WTC11 (cell line): ENCODE measurements at regions not wholly inside any gene's neighbourhood (a gene's known extent, or its start where the extent isn't known, plus 50 kb on each side); places are given as distances from the start of the nearest gene placed in this dataset.

Experiments
- ATF1 ChIP-seq: sonication (generic); formaldehyde crosslinking; IDR thresholded peaks from 2 replicates; pipeline ENCODE4 v1.8.1; 2023; ENCODE audit warnings: mild to moderate bottlenecking, moderate library complexity, missing genetic modification reagents
- FOXK1 ChIP-seq: sonication (generic); formaldehyde crosslinking; IDR thresholded peaks from 2 replicates; pipeline ENCODE4 v1.8.0; 2022; ENCODE audit warnings: mild to moderate bottlenecking, moderate library complexity, missing genetic modification reagents
- MYBL2 ChIP-seq: sonication (generic); formaldehyde crosslinking; IDR thresholded peaks from 2 replicates; pipeline ENCODE4 v1.8.1; 2023; ENCODE audit warnings: mild to moderate bottlenecking, moderate library complexity, missing genetic modification reagents
- TCF7 ChIP-seq: sonication (generic); formaldehyde crosslinking; IDR thresholded peaks from 2 replicates; pipeline ENCODE4 v1.8.0; 2022; ENCODE audit warnings: mild to moderate bottlenecking, low read depth, missing genetic modification reagents, moderate library complexity
- ZNF121 ChIP-seq: sonication (generic); formaldehyde crosslinking; IDR thresholded peaks from 2 replicates; pipeline ENCODE4 v1.8.0; 2023; ENCODE audit warnings: missing genetic modification reagents
- ZNF138 ChIP-seq: sonication (generic); formaldehyde crosslinking; conservative IDR thresholded peaks from 2 replicates; pipeline ENCODE4 v1.8.1; 2022; ENCODE audit warnings: mild to moderate bottlenecking, moderate library complexity, missing genetic modification reagents
- TF ChIP-seq, protein P1 (sequence below): sonication (generic); formaldehyde crosslinking; conservative IDR thresholded peaks from 2 replicates; pipeline ENCODE4 v1.8.1; 2022; ENCODE audit warnings: mild to moderate bottlenecking, missing genetic modification reagents
- TF ChIP-seq, protein P2 (sequence below): fragments of 200-600 bp; IDR thresholded peaks from 2 replicates; pipeline ENCODE4 v1.8.0; 2022; ENCODE audit warnings: antibody characterized with exemption
- TF ChIP-seq, protein P3 (sequence below): sonication (generic); formaldehyde crosslinking; IDR thresholded peaks from 2 replicates; pipeline ENCODE4 v1.8.0; 2023; ENCODE audit warnings: mild to moderate bottlenecking, missing genetic modification reagents
- TF ChIP-seq, protein P4 (sequence below): sonication (generic); formaldehyde crosslinking; IDR thresholded peaks from 2 replicates; pipeline ENCODE4 v1.8.0; 2022; ENCODE audit warnings: mild to moderate bottlenecking, missing genetic modification reagents
- TF ChIP-seq, protein P5 (sequence below): sonication (generic); formaldehyde crosslinking; IDR thresholded peaks from 2 replicates; pipeline ENCODE4 v1.8.1; 2022; ENCODE audit warnings: mild to moderate bottlenecking, missing genetic modification reagents, moderate library complexity, borderline replicate concordance

DNA sequence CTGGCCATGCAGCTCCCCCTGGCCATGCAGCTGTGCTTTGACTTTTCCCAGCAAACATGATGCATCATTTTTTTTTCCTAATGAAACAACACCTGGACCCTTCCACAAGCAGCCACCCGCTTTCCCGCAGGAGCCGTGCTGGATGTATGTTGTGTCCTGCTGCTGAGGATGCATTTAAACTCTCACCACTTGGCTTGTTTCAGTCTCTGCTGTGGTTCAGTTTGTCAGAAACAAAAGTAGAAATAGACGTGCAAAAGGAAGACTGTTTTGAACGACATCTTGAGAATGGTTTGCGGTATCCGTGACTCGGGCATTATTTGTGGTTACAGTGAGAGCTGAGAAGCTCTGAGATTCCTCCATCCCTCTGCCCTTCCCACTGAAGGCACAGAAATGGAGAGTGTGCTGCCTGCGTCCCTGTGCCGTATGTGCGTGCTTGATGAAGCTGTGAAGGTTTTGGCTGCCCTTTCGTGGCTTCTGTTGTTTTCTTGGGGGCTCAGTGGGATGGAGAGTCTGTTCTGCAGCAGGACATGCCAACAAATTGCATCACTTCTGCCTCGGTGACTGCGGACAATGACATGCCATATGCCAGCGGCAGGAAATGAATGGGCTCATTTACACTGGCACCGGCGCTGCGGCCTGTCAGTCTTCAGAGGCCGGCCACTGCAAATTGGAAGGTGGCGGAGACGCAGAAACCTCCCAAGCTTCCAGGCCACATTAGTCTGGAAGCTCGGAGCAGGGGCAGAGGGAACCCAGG is 417.7 kb upstream of the SALL3 start:
- TF ChIP-seq, protein P1, sequence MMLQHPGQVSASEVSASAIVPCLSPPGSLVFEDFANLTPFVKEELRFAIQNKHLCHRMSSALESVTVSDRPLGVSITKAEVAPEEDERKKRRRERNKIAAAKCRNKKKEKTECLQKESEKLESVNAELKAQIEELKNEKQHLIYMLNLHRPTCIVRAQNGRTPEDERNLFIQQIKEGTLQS (CRISPR knock-in tag) = no peak
- TF ChIP-seq, protein P2, sequence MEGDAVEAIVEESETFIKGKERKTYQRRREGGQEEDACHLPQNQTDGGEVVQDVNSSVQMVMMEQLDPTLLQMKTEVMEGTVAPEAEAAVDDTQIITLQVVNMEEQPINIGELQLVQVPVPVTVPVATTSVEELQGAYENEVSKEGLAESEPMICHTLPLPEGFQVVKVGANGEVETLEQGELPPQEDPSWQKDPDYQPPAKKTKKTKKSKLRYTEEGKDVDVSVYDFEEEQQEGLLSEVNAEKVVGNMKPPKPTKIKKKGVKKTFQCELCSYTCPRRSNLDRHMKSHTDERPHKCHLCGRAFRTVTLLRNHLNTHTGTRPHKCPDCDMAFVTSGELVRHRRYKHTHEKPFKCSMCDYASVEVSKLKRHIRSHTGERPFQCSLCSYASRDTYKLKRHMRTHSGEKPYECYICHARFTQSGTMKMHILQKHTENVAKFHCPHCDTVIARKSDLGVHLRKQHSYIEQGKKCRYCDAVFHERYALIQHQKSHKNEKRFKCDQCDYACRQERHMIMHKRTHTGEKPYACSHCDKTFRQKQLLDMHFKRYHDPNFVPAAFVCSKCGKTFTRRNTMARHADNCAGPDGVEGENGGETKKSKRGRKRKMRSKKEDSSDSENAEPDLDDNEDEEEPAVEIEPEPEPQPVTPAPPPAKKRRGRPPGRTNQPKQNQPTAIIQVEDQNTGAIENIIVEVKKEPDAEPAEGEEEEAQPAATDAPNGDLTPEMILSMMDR = no peak
- TF ChIP-seq, protein P3, sequence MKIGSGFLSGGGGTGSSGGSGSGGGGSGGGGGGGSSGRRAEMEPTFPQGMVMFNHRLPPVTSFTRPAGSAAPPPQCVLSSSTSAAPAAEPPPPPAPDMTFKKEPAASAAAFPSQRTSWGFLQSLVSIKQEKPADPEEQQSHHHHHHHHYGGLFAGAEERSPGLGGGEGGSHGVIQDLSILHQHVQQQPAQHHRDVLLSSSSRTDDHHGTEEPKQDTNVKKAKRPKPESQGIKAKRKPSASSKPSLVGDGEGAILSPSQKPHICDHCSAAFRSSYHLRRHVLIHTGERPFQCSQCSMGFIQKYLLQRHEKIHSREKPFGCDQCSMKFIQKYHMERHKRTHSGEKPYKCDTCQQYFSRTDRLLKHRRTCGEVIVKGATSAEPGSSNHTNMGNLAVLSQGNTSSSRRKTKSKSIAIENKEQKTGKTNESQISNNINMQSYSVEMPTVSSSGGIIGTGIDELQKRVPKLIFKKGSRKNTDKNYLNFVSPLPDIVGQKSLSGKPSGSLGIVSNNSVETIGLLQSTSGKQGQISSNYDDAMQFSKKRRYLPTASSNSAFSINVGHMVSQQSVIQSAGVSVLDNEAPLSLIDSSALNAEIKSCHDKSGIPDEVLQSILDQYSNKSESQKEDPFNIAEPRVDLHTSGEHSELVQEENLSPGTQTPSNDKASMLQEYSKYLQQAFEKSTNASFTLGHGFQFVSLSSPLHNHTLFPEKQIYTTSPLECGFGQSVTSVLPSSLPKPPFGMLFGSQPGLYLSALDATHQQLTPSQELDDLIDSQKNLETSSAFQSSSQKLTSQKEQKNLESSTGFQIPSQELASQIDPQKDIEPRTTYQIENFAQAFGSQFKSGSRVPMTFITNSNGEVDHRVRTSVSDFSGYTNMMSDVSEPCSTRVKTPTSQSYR (CRISPR knock-in tag) = no peak
- TF ChIP-seq, protein P4, sequence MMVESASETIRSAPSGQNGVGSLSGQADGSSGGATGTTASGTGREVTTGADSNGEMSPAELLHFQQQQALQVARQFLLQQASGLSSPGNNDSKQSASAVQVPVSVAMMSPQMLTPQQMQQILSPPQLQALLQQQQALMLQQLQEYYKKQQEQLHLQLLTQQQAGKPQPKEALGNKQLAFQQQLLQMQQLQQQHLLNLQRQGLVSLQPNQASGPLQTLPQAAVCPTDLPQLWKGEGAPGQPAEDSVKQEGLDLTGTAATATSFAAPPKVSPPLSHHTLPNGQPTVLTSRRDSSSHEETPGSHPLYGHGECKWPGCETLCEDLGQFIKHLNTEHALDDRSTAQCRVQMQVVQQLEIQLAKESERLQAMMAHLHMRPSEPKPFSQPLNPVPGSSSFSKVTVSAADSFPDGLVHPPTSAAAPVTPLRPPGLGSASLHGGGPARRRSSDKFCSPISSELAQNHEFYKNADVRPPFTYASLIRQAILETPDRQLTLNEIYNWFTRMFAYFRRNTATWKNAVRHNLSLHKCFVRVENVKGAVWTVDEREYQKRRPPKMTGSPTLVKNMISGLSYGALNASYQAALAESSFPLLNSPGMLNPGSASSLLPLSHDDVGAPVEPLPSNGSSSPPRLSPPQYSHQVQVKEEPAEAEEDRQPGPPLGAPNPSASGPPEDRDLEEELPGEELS (CRISPR knock-in tag) = no peak
- TF ChIP-seq ZNF121 (CRISPR knock-in tag) (no peak), ZNF138 (no peak), TCF7 (CRISPR knock-in tag) (no peak), ATF1 (CRISPR knock-in tag) (no peak), MYBL2 (CRISPR knock-in tag) (no peak), FOXK1 (no peak)
- TF ChIP-seq, protein P5, sequence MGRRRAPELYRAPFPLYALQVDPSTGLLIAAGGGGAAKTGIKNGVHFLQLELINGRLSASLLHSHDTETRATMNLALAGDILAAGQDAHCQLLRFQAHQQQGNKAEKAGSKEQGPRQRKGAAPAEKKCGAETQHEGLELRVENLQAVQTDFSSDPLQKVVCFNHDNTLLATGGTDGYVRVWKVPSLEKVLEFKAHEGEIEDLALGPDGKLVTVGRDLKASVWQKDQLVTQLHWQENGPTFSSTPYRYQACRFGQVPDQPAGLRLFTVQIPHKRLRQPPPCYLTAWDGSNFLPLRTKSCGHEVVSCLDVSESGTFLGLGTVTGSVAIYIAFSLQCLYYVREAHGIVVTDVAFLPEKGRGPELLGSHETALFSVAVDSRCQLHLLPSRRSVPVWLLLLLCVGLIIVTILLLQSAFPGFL (CRISPR knock-in tag) = no peak
